ENCODE measurements at regions not wholly inside any gene's neighbourhood (a gene's known extent, or its start where the extent isn't known, plus 50 kb on each side); places are given as distances from the start of the nearest gene placed in this dataset.

DNA sequence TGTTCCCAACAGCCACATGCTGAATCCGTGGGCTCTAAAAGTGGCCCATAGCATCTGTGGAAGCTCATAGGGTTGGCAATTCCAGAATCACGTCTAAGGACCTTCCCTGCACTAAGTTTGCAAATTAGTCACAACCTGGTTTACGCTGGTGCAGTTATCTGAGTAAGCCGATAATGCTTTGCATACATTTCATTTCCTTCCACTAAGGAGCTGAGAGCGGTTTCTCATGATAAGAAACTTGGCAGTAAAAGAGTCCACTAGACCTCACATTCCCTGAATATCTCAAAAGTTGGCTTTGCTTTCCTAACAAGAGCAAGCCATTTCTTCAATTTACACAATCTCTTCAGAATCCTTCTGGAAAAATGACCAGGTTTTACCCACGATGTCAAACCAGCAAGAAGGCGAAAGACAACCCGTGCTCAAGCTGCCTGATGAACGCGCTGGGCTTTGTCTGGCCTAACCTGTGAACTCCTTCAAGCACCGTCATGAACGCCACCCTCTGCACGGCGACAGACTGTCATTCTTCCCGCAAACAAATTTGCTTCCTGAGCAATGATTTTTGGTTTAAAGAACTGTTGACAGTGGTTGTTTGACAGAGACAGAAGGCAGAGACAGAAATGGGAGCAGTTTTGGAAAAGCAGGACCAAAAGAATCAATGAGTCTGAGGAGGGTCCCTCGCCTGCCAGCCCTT, 73.0 kb upstream of the COPS8 start:
- TF ChIP-seq RAD21 (IDR thresholded peaks at IDR 0.05; ENCODE audit: low read depth) (no peak), CREB1 (IDR thresholded peaks at IDR 0.05; ENCODE audit: low read depth) (no peak), EP300 (IDR thresholded peaks at IDR 0.05; ENCODE audit: borderline replicate concordance) (no peak), USF1 (IDR thresholded peaks at IDR 0.05) (no peak), TAF1 (IDR thresholded peaks at IDR 0.05; ENCODE audit: low read depth) (no peak), YY1 (IDR thresholded peaks at IDR 0.05; ENCODE audit: low read depth) (no peak), REST (IDR thresholded peaks at IDR 0.05; ENCODE audit: low read depth) (no peak)
- TF ChIP-seq, protein P1, sequence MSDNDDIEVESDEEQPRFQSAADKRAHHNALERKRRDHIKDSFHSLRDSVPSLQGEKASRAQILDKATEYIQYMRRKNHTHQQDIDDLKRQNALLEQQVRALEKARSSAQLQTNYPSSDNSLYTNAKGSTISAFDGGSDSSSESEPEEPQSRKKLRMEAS (IDR thresholded peaks at IDR 0.05), result no peak

DNA sequence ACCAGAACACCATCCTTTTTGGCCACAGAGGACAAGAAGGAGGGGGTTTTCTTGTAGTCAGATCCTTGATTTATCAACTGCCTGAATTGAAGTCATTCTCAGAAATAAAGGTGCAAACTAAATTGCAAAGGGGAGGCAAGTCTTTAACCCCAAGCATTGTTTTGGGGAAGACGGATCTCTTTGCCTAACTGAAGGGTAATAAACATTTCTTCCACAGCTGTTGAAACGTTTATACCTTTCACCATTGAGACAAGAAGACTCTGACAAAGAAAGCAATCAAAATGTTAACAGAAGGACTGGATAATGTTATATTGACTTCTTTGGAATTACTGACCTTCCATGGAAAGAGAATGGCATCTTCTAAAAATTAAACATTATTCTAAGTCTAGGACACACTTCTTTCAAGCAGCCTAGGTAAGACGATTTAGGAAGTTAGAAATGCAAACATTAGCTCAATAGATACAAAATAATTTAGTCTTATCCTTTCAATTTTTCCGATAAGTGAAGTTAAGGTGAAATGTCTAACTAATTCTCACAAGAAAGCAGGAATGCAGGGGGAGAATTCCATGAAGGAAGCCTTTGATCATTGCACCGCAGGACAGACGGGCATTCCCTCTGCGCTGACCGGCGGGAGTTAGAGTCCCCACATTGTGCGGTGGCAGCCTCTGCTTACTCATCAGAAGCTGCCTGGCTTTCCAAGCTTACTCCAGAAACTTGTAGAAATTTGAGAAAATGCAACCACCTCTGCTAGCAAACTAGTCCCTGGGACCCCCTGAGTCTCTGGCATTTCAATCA, 69.4 kb upstream of the COPS8 start:
- TF ChIP-seq EGR1 (IDR thresholded peaks at IDR 0.05), result no peak
- TF ChIP-seq, protein P1 (IDR thresholded peaks at IDR 0.05), result no peak
- TF ChIP-seq REST (IDR thresholded peaks at IDR 0.05; ENCODE audit: low read depth), result no peak
- TF ChIP-seq YY1 (IDR thresholded peaks at IDR 0.05; ENCODE audit: low read depth), result no peak
- no peak for TF ChIP-seq TAF1 (IDR thresholded peaks at IDR 0.05; ENCODE audit: low read depth)
- no peak for TF ChIP-seq TEAD4 (IDR thresholded peaks at IDR 0.05)
- TF ChIP-seq USF1 (IDR thresholded peaks at IDR 0.05), result no peak
- TF ChIP-seq NFIC (IDR thresholded peaks at IDR 0.05), result no peak

- TF ChIP-seq REST (IDR thresholded peaks at IDR 0.05; ENCODE audit: low read depth) (no peak), FOXM1 (IDR thresholded peaks at IDR 0.05; ENCODE audit: borderline replicate concordance, low read depth) (no peak), RAD21 (IDR thresholded peaks at IDR 0.05; ENCODE audit: low read depth) (no peak), EP300 (IDR thresholded peaks at IDR 0.05; ENCODE audit: borderline replicate concordance) (no peak), TAF1 (IDR thresholded peaks at IDR 0.05; ENCODE audit: low read depth) (no peak), TCF12 (IDR thresholded peaks at IDR 0.05; ENCODE audit: low read depth) (no peak), EGR1 (IDR thresholded peaks at IDR 0.05) (no peak), TEAD4 (IDR thresholded peaks at IDR 0.05) (no peak), USF1 (IDR thresholded peaks at IDR 0.05) (no peak), ZBTB7A (IDR thresholded peaks at IDR 0.05; ENCODE audit: low read depth) (no peak), CREB1 (IDR thresholded peaks at IDR 0.05; ENCODE audit: low read depth) (no peak), YY1 (IDR thresholded peaks at IDR 0.05; ENCODE audit: low read depth) (no peak), NFIC (IDR thresholded peaks at IDR 0.05) (no peak), CEBPB (IDR thresholded peaks at IDR 0.05) (no peak)
- TF ChIP-seq, protein P1 (IDR thresholded peaks at IDR 0.05), result no peak
These were observed 65.6 kb upstream of the COPS8 start for GRCh38 chr2:237020090-237020489.

Measured in Ishikawa (cell line).